Adipocyte (in vitro differentiated cells): ENCODE measurements at regions not wholly inside any gene's neighbourhood (a gene's known extent, or its start where the extent isn't known, plus 50 kb on each side); places are given as distances from the start of the nearest gene placed in this dataset.

Experiments
- DNase-seq: peaks from one replicate; pipeline ENCODE4 v3.0.0-alpha.2; 2015; ENCODE audit warnings: low read depth
- H3K27me3 ChIP-seq: replicated peaks from 2 replicates; pipeline ENCODE4 v1.7.0; 2013; ENCODE audit warnings: mild to moderate bottlenecking, low read length, moderate library complexity; ENCODE audit not compliant: control insufficient read depth, insufficient read depth
- H3K36me3 ChIP-seq: 2 replicates; pipeline ENCODE4 v1.7.0; 2013; ENCODE audit warnings: low read length, mild to moderate bottlenecking, moderate library complexity; ENCODE audit not compliant: control insufficient read depth, insufficient read depth, severe bottlenecking
- H3K4me1 ChIP-seq: 2 replicates; pipeline ENCODE4 v1.7.0; 2013; ENCODE audit warnings: mild to moderate bottlenecking, low read length, moderate library complexity; ENCODE audit not compliant: control insufficient read depth, insufficient read depth
- H3K4me3 ChIP-seq: 2 replicates; pipeline ENCODE4 v1.7.0; 2013; ENCODE audit warnings: mild to moderate bottlenecking, low read length, moderate library complexity
- H3K9ac ChIP-seq: 2 replicates; pipeline ENCODE4 v1.7.0; 2013; ENCODE audit warnings: mild to moderate bottlenecking, low read length, moderate library complexity
- H3K9me3 ChIP-seq: 2 replicates; pipeline ENCODE4 v1.7.0; 2013; ENCODE audit warnings: mild to moderate bottlenecking, low read length, moderate library complexity; ENCODE audit not compliant: control insufficient read depth

- Histone ChIP-seq H3K27me3 (no peaks in the 10 kb centered on the region), H3K4me1 (peaks cover 16% of the 10 kb centered on the region), H3K9ac (no peak overlapping the region), H3K9me3 (no peaks in the 10 kb centered on the region), H3K36me3 (no peaks in the 10 kb centered on the region), H3K4me3 (no peak overlapping the region)
- DNase-seq = no peak
Measured at GRCh38 chr2:236874866-236875481, 210.7 kb upstream of the COPS8 start.

- no peaks in the 10 kb centered on the region for H3K36me3 ChIP-seq
- no peak overlapping the region for H3K9ac ChIP-seq
- H3K4me3 ChIP-seq = no peak overlapping the region
- no peak for DNase-seq
- H3K9me3 ChIP-seq = no peaks in the 10 kb centered on the region
- peaks cover 15% of the 10 kb centered on the region for H3K4me1 ChIP-seq
- H3K27me3 ChIP-seq = no peaks in the 10 kb centered on the region
Measured at GRCh38 chr2:236875906-236876505, 209.7 kb upstream of the COPS8 start.

- no peaks in the 10 kb centered on the region for H3K36me3 ChIP-seq
- no peaks in the 10 kb centered on the region for H3K9me3 ChIP-seq
- no peak overlapping the region for H3K9ac ChIP-seq
- no peaks in the 10 kb centered on the region for H3K27me3 ChIP-seq
- no peak for DNase-seq
- H3K4me3 ChIP-seq = no peak overlapping the region
- H3K4me1 ChIP-seq = peaks cover 9% of the 10 kb centered on the region
Measured at GRCh38 chr2:236876642-236877041, 209.0 kb upstream of the COPS8 start.

DNA sequence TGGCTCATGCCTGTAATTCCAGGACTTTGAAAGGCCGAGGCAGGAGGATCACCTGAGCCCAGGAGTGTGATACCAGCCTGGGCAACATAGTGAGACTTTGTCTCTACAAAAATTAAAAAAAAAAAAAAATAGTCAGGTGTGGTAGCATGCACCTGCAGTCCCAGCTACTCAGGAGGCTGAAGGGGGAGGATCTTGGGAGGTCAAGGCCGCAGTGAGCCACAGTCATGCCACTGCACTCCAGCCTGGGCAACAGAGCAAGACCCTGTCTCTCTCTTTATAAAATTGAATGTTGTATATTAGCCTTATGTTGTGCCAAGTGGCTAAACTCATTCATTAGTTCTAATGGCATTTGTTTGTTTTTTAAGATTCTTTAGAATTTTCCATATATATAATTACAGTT is 207.7 kb upstream of the COPS8 start:
- Histone ChIP-seq H3K4me3 (no peak overlapping the region), H3K4me1 (peaks cover 3% of the 10 kb centered on the region), H3K9me3 (peaks cover 8% of the 10 kb centered on the region), H3K36me3 (no peaks in the 10 kb centered on the region), H3K9ac (no peak overlapping the region), H3K27me3 (no peaks in the 10 kb centered on the region)
- DNase-seq = no peak

- Histone ChIP-seq H3K9ac (no peak overlapping the region), H3K27me3 (no peaks in the 10 kb centered on the region), H3K36me3 (no peaks in the 10 kb centered on the region), H3K4me1 (peaks cover 3% of the 10 kb centered on the region), H3K4me3 (no peak overlapping the region), H3K9me3 (peaks cover 8% of the 10 kb centered on the region)
- DNase-seq = no peak
Measured at GRCh38 chr2:236879416-236879963, 206.2 kb upstream of the COPS8 start.

DNA sequence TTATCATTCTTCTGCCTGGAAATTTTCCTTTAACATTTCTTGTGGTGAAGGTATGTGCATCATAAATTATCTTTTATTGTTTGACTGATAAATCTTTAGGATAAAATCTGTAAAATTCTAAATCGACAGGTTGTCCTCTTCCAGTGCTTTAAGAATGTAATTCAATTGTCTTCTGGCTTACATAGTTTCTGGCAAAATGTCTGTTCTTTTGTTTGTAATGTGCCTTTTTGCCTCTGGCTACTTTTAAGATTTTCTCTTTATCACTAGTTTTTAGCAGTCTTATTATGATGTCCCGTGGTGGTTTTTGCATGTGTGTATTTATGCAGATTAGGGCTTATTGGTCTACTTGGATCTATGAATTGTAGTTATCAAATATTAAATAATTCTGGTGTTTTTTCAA is 203.6 kb upstream of the COPS8 start:
- H3K9me3 ChIP-seq = peaks cover 8% of the 10 kb centered on the region
- peaks cover 4% of the 10 kb centered on the region for H3K4me1 ChIP-seq
- no peaks in the 10 kb centered on the region for H3K27me3 ChIP-seq
- no peak for DNase-seq
- no peaks in the 10 kb centered on the region for H3K36me3 ChIP-seq
- H3K9ac ChIP-seq = no peak overlapping the region
- H3K4me3 ChIP-seq = no peak overlapping the region

GRCh38 chr2:236882930-236883329 is 202.8 kb upstream of the COPS8 start:
- Histone ChIP-seq H3K9me3 (peaks cover 8% of the 10 kb centered on the region), H3K27me3 (no peaks in the 10 kb centered on the region), H3K4me1 (peaks cover 13% of the 10 kb centered on the region), H3K4me3 (no peak overlapping the region), H3K36me3 (no peaks in the 10 kb centered on the region), H3K9ac (no peak overlapping the region)
- no peak for DNase-seq

DNA sequence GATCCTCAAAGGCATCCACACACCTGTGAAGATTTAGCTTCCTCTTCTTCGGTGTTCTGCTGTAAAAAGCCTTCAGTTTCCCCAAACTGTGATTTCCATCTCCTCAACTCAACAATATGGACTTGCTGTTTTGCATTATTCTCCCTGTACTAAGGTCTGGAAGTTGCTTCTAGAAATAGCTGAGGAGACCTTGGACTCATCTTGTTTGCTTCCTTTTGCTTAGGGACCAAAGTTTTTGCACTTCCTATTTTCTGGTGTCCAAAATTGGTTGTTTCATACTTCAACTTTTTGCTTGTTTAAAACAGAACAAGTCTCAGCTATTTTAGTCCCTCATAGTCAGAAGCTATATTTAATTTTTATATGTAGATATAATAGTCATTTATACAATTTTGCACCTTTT is 201.9 kb upstream of the COPS8 start:
- Histone ChIP-seq H3K9me3 (peaks cover 8% of the 10 kb centered on the region), H3K9ac (no peak overlapping the region), H3K4me1 (peaks cover 16% of the 10 kb centered on the region), H3K27me3 (no peaks in the 10 kb centered on the region), H3K36me3 (no peaks in the 10 kb centered on the region), H3K4me3 (no peak overlapping the region)
- no peak for DNase-seq

DNA sequence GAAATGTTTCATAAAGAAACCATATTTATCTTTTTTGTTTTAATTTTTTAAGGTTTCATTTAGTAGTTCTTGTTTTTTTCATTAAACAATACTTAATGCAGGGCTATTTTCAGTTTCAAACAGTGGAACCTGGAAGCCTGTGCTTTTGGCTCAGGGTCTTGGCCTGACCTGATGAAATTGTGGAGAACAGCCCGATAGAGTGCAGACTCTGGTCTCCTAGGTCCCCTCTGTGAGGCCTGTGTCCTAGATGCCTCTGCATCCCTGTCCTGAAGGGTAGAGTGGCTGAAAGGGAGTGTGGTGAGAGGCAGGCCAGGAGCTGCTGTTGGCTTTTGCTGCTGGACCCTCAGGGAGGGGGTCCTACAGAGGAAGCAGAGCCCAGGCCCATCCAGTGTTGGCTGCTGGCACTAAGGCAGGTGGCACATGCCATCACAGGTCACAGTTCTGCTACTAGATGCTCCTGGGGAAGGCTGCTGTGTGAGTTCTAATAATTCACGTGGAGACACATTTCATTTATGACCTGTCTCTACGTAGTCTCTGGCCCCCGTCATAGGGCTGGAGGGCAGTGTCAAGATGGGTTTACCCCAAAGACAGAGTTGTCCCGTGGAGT is 201.0 kb upstream of the COPS8 start:
- no peak for DNase-seq
- Histone ChIP-seq H3K36me3 (no peaks in the 10 kb centered on the region), H3K4me3 (no peak overlapping the region), H3K4me1 (peaks cover 16% of the 10 kb centered on the region), H3K9ac (no peak overlapping the region), H3K27me3 (no peaks in the 10 kb centered on the region), H3K9me3 (peaks cover 8% of the 10 kb centered on the region)

GRCh38 chr2:236886456-236886855 is 199.2 kb upstream of the COPS8 start:
- no peaks in the 10 kb centered on the region for H3K27me3 ChIP-seq
- H3K4me1 ChIP-seq = peaks cover 16% of the 10 kb centered on the region
- no peak overlapping the region for H3K9ac ChIP-seq
- DNase-seq = no peak
- H3K4me3 ChIP-seq = no peak overlapping the region
- H3K9me3 ChIP-seq = peaks cover 8% of the 10 kb centered on the region
- H3K36me3 ChIP-seq = no peaks in the 10 kb centered on the region

GRCh38 chr2:236887531-236887930 is 198.2 kb upstream of the COPS8 start:
- Histone ChIP-seq H3K4me3 (no peak overlapping the region), H3K4me1 (peaks cover 16% of the 10 kb centered on the region), H3K9me3 (no peaks in the 10 kb centered on the region), H3K36me3 (no peaks in the 10 kb centered on the region), H3K9ac (peak overlapping the region; percentile 13), H3K27me3 (no peaks in the 10 kb centered on the region)
- peak; percentile 65 for DNase-seq
